Cardiac muscle cell (in vitro differentiated cells and primary cell): ENCODE measurements at regions not wholly inside any gene's neighbourhood (a gene's known extent, or its start where the extent isn't known, plus 50 kb on each side); places are given as distances from the start of the nearest gene placed in this dataset.

Source experiments
- DNase-seq, 2 donors: peaks; one replicate each; pipeline versions ENCODE4 v3.0.0 to v3.0.0-alpha.2; 2010 to 2017; ENCODE audit warnings: low read depth in 1 of 2, low spot score in 1 of 2
- H3K27ac ChIP-seq: fragments of 200-600 bp; sonication (generic); 2 replicates; pipeline ENCODE4 v1.5.1; 2016
- H3K27me3 ChIP-seq: fragments of 200-600 bp; sonication (generic); 2 replicates; pipeline ENCODE4 v1.6.0; 2016; ENCODE audit warnings: control low read depth
- H3K36me3 ChIP-seq: fragments of 200-600 bp; sonication (generic); 2 replicates; pipeline ENCODE4 v1.5.1; 2016; ENCODE audit warnings: control low read depth
- H3K4me1 ChIP-seq: fragments of 200-600 bp; sonication (generic); 2 replicates; pipeline ENCODE4 v1.8.1; 2017; ENCODE audit warnings: low read depth, mild to moderate bottlenecking, mixed run types
- H3K4me3 ChIP-seq: fragments of 200-600 bp; sonication (generic); 2 replicates; pipeline ENCODE4 v1.5.1; 2016; ENCODE audit warnings: mild to moderate bottlenecking
- H3K9me3 ChIP-seq: fragments of 200-600 bp; sonication (generic); 2 replicates; pipeline ENCODE4 v1.5.1; 2017; ENCODE audit warnings: low read depth, mild to moderate bottlenecking, control low read depth
- CTCF ChIP-seq: IDR thresholded peaks from 2 replicates; pipeline ENCODE4 v1.5.1; 2012; ENCODE audit warnings: low read depth, mild to moderate bottlenecking, low read length

GRCh38 chr2:240351088-240351741 lies 84.2 kb upstream of the GPC1 start:
- Histone ChIP-seq H3K4me1 (no peaks in the 10 kb centered on the region), H3K27ac (no peak overlapping the region), H3K9me3 (no peaks in the 10 kb centered on the region), H3K36me3 (no peaks in the 10 kb centered on the region), H3K27me3 (no peaks in the 10 kb centered on the region), H3K4me3 (no peak overlapping the region)
- no peak for TF ChIP-seq CTCF
- peak; percentile 2 to 32 for DNase-seq

GRCh38 chr2:240351826-240352426 lies 83.5 kb upstream of the GPC1 start:
- Histone ChIP-seq H3K27me3 (no peaks in the 10 kb centered on the region), H3K4me3 (no peak overlapping the region), H3K4me1 (no peaks in the 10 kb centered on the region), H3K27ac (no peak overlapping the region), H3K9me3 (no peaks in the 10 kb centered on the region), H3K36me3 (no peaks in the 10 kb centered on the region)
- no peak for TF ChIP-seq CTCF
- no peak for DNase-seq

GRCh38 chr2:240353086-240353798 lies 82.2 kb upstream of the GPC1 start:
- Histone ChIP-seq H3K36me3 (no peaks in the 10 kb centered on the region), H3K4me3 (no peak overlapping the region), H3K9me3 (no peaks in the 10 kb centered on the region), H3K4me1 (no peaks in the 10 kb centered on the region), H3K27ac (no peak overlapping the region), H3K27me3 (no peaks in the 10 kb centered on the region)
- no peak for TF ChIP-seq CTCF
- no peak for DNase-seq

- no peaks in the 10 kb centered on the region for H3K4me1 ChIP-seq
- no peak for DNase-seq
- no peaks in the 10 kb centered on the region for H3K27me3 ChIP-seq
Measured at GRCh38 chr2:240353944-240354343, 81.5 kb upstream of the GPC1 start.

More at GRCh38 chr2:240353944-240354343, 81.5 kb upstream of the GPC1 start:
- TF ChIP-seq CTCF = no peak
- Histone ChIP-seq H3K9me3 (no peaks in the 10 kb centered on the region), H3K27ac (no peak overlapping the region), H3K36me3 (no peaks in the 10 kb centered on the region), H3K4me3 (no peak overlapping the region)
